ENCODE measurements at regions not wholly inside any gene's neighbourhood (a gene's known extent, or its start where the extent isn't known, plus 50 kb on each side); places are given as distances from the start of the nearest gene placed in this dataset.

DNA sequence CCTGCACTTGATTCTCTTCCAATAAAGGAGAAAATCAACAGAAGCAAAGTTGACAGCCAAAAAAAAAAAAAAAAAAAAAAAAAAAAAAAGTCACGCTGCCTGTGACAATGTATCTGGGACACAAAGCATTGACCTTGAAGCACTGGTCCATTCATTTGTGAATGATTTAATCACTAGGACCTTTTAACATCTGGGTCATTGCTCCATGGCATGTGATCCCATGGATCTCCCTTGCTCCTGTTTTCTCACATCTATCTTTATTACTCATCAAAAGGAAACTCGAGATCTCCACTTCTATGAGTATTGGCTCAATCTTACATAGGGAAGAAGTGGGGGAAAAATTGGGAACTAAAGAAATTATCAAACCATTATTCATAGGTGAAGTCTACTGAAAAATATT, 89.6 kb upstream of the SMIM30 start:
- no peak for DNase-seq (ENCODE audit: low spot score)
- no peak overlapping the region for H3K4me3 ChIP-seq

DNA sequence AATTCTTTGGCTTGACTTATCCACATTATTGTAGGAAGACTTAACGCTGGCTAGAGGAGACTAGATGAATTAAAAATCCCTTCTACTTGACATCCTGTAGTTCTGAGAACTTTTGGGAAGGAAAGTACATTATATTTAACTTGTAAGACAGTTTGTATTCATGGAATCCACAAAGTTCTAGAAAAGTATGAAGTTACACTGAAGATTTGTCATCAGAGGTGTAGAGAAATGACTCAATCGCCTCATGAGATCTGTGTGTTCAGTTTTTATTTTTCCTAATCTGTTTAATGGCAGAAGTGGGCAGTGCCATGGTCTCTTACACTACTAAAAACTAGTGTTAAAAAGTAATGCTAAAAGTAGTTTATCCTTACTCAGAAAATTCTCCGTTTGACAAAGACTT, 89.1 kb upstream of the SMIM30 start:
- TF ChIP-seq, protein P1, sequence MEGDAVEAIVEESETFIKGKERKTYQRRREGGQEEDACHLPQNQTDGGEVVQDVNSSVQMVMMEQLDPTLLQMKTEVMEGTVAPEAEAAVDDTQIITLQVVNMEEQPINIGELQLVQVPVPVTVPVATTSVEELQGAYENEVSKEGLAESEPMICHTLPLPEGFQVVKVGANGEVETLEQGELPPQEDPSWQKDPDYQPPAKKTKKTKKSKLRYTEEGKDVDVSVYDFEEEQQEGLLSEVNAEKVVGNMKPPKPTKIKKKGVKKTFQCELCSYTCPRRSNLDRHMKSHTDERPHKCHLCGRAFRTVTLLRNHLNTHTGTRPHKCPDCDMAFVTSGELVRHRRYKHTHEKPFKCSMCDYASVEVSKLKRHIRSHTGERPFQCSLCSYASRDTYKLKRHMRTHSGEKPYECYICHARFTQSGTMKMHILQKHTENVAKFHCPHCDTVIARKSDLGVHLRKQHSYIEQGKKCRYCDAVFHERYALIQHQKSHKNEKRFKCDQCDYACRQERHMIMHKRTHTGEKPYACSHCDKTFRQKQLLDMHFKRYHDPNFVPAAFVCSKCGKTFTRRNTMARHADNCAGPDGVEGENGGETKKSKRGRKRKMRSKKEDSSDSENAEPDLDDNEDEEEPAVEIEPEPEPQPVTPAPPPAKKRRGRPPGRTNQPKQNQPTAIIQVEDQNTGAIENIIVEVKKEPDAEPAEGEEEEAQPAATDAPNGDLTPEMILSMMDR (IDR thresholded peaks at IDR 0.05): no peak

More for the DNA sequence above, 89.6 kb upstream of the SMIM30 start:
- Histone ChIP-seq H3K27me3 (no peaks in the 10 kb centered on the region), H3K27ac (no peak overlapping the region), H3K9me3 (no peaks in the 10 kb centered on the region), H3K4me1 (no peaks in the 10 kb centered on the region), H3K36me3 (no peaks in the 10 kb centered on the region)
- TF ChIP-seq, protein P1 (IDR thresholded peaks at IDR 0.05): no peak

DNA sequence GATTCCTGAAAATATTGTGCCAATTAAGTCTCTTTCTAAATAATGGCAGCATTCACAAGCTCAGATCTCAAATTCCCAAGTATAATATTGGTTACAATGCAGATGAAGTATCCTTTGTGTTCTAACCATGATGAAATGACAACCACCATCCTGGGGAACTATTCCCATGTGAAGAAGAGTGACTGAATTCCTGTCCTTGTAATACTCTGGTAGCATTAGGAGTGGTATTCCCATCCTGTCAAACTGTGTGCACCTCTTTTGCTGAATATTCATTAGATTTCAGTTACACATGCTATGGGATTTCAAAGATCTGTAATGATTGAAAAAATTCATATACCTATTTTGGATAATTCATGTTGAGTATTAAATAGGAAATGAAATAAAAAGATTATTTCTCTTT, 86.1 kb upstream of the SMIM30 start:
- no peaks in the 10 kb centered on the region for H3K9me3 ChIP-seq
- no peaks in the 10 kb centered on the region for H3K36me3 ChIP-seq
- H3K27me3 ChIP-seq: no peaks in the 10 kb centered on the region
- H3K27ac ChIP-seq: no peak overlapping the region
- no peak overlapping the region for H3K4me3 ChIP-seq
- no peak for DNase-seq (ENCODE audit: low spot score)
- no peaks in the 10 kb centered on the region for H3K4me1 ChIP-seq
- TF ChIP-seq, protein P1 (IDR thresholded peaks at IDR 0.05): no peak

More for the DNA sequence above, 89.1 kb upstream of the SMIM30 start:
- no peaks in the 10 kb centered on the region for H3K4me1 ChIP-seq
- H3K27me3 ChIP-seq: no peaks in the 10 kb centered on the region
- DNase-seq (ENCODE audit: low spot score): no peak
- no peaks in the 10 kb centered on the region for H3K9me3 ChIP-seq
- H3K36me3 ChIP-seq: no peaks in the 10 kb centered on the region
- H3K4me3 ChIP-seq: no peak overlapping the region
- H3K27ac ChIP-seq: no peak overlapping the region

GRCh38 chr7:113202284-113202683, 83.9 kb upstream of the SMIM30 start:
- TF ChIP-seq, protein P1 (IDR thresholded peaks at IDR 0.05): no peak
- Histone ChIP-seq H3K4me1 (no peaks in the 10 kb centered on the region), H3K4me3 (no peak overlapping the region), H3K27me3 (no peaks in the 10 kb centered on the region), H3K27ac (no peak overlapping the region), H3K36me3 (no peaks in the 10 kb centered on the region), H3K9me3 (no peaks in the 10 kb centered on the region)
- DNase-seq (ENCODE audit: low spot score): no peak

DNA sequence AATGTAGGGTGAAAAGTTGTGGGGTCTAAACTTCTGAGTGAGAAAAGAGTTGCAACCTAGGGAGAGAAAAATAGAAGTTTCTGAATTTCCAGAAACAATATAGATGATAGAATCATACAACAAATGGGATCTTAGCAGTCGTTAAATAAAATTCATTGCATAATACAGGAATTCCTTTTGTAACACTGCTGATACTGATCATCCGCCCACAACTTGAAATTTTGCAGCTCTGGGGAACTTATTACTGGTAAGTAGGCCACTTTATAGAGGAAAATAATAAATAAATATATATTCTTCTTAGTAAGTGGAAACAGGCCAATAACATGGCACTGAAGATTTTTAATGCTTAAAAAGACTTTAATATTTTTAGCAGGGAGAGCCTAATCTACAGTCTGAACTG, 81.9 kb upstream of the SMIM30 start:
- H3K27ac ChIP-seq: no peak overlapping the region
- no peak overlapping the region for H3K4me3 ChIP-seq
- no peaks in the 10 kb centered on the region for H3K9me3 ChIP-seq
- H3K36me3 ChIP-seq: no peaks in the 10 kb centered on the region
- no peaks in the 10 kb centered on the region for H3K4me1 ChIP-seq
- H3K27me3 ChIP-seq: no peaks in the 10 kb centered on the region
- DNase-seq (ENCODE audit: low spot score): no peak
- TF ChIP-seq, protein P1 (IDR thresholded peaks at IDR 0.05): no peak

GRCh38 chr7:113199841-113200240, 81.5 kb upstream of the SMIM30 start:
- TF ChIP-seq, protein P1 (IDR thresholded peaks at IDR 0.05): no peak
- Histone ChIP-seq H3K27me3 (no peaks in the 10 kb centered on the region), H3K4me1 (no peaks in the 10 kb centered on the region), H3K9me3 (no peaks in the 10 kb centered on the region), H3K36me3 (no peaks in the 10 kb centered on the region), H3K4me3 (no peak overlapping the region), H3K27ac (no peak overlapping the region)
- no peak for DNase-seq (ENCODE audit: low spot score)

Measured in right atrium auricular region (tissue), 2 donors.